ENCODE measurements at regions not wholly inside any gene's neighbourhood (a gene's known extent, or its start where the extent isn't known, plus 50 kb on each side); places are given as distances from the start of the nearest gene placed in this dataset.

DNA sequence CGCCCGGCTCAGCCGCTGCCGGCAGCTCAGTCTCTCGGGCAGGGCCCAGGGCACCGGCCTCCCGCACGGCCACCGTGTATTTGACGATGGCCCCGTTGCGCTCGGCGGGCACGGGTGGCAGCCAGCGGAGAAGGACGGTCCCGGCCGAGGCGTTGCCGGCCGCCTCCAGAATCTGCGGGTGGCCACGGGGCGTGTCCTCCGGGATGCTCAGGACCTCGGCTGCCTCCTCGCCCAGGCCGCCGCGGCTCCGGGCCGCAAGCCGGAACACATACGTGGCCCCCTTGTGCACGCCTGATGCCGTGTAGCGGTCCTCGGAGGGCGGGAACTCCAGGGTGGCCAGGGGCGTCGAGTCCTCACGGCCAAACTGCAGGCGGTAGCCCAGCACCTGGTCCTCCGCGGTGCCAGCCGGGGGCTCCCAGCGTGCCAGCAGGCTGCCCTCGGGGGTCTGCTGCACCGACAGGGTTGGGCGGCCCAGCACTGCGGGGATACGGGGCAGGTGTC is 117.7 kb downstream of the PTPRS start:
- DNase-seq (ENCODE audit: low read depth): no peak
- no peak overlapping the region for H3K4me3 ChIP-seq (ENCODE audit: control insufficient read depth, low read depth, low read length)
- TF ChIP-seq, protein P1, sequence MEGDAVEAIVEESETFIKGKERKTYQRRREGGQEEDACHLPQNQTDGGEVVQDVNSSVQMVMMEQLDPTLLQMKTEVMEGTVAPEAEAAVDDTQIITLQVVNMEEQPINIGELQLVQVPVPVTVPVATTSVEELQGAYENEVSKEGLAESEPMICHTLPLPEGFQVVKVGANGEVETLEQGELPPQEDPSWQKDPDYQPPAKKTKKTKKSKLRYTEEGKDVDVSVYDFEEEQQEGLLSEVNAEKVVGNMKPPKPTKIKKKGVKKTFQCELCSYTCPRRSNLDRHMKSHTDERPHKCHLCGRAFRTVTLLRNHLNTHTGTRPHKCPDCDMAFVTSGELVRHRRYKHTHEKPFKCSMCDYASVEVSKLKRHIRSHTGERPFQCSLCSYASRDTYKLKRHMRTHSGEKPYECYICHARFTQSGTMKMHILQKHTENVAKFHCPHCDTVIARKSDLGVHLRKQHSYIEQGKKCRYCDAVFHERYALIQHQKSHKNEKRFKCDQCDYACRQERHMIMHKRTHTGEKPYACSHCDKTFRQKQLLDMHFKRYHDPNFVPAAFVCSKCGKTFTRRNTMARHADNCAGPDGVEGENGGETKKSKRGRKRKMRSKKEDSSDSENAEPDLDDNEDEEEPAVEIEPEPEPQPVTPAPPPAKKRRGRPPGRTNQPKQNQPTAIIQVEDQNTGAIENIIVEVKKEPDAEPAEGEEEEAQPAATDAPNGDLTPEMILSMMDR (IDR thresholded peaks at IDR 0.05; ENCODE audit: control insufficient read depth, insufficient read depth, low read depth, low read length, missing control alignments): no peak

DNA sequence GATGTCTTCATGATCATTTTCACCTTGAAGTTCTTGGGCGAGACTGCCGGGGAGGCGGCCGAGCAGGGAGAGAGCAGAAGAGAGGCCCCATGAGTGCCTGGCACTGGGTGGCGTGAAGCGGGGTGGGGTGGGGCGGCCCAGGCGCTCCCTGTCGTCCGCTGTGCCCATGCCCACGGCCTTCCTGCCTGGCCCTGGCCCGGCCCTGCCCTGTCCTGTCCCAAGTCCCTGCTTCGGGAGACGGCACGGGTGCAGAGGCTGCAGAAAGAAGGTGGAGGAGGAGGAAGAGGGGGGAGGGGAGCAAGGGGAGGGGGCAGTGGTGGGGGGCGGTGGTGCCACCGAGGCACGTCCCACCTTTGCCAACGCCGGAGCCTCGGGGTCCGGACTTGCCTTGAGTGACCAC is 118.4 kb downstream of the PTPRS start:
- TF ChIP-seq, protein P1 (IDR thresholded peaks at IDR 0.05; ENCODE audit: control insufficient read depth, insufficient read depth, low read depth, low read length, missing control alignments): no peak
- no peak overlapping the region for H3K4me3 ChIP-seq (ENCODE audit: control insufficient read depth, low read depth, low read length)
- DNase-seq (ENCODE audit: low read depth): no peak

DNA sequence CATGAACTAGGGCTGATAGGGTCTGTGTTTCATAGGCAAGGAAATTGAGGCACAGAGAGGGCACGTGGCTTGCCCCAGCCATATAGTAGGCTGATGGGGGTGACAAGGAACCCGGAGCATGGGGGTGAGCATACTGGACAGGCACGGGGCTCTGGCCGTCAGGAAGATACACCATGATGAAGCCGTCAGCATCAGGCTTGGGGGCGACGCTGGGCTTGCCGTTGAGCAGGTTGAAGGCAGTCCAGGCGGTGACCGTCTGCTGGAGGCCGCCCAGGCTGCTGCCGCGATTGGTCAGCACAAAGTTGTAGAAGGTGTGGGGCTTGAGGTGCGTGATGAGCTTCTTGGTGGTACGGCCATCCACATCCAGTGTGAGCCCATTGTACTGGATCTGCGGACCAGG is 119.7 kb downstream of the PTPRS start:
- no peak overlapping the region for H3K4me3 ChIP-seq (ENCODE audit: control insufficient read depth, low read depth, low read length)
- TF ChIP-seq, protein P1 (IDR thresholded peaks at IDR 0.05; ENCODE audit: control insufficient read depth, insufficient read depth, low read depth, low read length, missing control alignments): no peak
- no peak for DNase-seq (ENCODE audit: low read depth)

DNA sequence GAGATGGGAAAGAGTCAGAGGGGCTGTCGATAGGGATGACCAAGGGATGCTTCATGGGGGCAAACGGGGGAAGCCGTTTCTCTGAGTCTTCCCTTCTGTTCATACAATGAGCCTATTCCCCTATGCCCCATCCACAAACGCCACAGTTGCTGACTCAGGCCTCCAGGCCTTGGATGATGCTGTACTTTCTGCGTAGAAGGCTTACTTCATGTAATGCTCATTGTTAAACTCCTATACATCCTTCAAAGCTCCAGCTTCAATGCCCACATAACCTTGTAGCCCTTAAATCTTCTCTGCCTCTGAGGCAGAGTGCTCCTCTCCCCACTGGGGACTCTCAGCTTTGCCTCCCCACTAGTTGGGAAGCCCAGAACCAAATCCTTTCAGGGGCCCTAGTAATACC is 120.3 kb downstream of the PTPRS start:
- TF ChIP-seq, protein P1 (IDR thresholded peaks at IDR 0.05; ENCODE audit: control insufficient read depth, insufficient read depth, low read depth, low read length, missing control alignments): no peak
- no peak overlapping the region for H3K4me3 ChIP-seq (ENCODE audit: control insufficient read depth, low read depth, low read length)
- DNase-seq (ENCODE audit: low read depth): no peak

DNA sequence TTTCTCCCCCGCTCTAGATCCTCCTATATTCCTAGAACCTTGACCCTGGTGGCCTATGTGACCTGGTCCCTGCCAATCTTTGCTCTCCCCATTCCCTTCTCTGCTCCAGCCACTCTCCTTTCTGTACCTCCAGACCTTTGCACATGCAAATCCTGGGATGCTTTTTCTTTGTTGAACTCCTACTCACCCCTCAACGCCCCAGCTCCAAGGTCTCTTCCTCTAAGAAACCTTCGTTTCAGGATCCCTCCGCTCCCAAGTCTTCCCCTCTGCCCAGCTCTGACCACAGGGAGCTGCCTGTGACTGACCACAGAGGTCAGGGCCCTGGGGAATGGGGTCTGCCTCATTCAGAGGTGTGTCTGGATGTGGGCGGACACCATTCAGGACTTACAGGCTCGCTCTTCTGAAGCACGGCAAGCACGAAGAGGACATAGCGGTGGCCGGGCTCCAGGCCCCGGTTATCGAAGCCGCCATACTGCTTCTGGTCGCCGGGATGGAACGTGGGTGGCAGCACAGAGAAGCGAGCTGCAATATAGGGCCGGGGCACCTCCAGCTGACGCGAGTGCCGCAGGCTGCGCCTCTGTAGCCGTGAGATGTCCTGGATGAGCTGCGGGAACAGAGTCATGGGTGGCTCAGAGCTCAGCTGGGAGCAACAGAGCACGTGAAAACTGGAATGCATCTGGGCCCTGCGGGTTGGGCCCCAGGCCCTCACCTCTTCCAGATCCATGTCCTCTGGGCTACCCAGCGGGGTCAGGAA is 120.9 kb downstream of the PTPRS start:
- H3K4me3 ChIP-seq (ENCODE audit: control insufficient read depth, low read depth, low read length): no peak overlapping the region
- TF ChIP-seq, protein P1 (IDR thresholded peaks at IDR 0.05; ENCODE audit: control insufficient read depth, insufficient read depth, low read depth, low read length, missing control alignments): no peak
- DNase-seq (ENCODE audit: low read depth): no peak

DNA sequence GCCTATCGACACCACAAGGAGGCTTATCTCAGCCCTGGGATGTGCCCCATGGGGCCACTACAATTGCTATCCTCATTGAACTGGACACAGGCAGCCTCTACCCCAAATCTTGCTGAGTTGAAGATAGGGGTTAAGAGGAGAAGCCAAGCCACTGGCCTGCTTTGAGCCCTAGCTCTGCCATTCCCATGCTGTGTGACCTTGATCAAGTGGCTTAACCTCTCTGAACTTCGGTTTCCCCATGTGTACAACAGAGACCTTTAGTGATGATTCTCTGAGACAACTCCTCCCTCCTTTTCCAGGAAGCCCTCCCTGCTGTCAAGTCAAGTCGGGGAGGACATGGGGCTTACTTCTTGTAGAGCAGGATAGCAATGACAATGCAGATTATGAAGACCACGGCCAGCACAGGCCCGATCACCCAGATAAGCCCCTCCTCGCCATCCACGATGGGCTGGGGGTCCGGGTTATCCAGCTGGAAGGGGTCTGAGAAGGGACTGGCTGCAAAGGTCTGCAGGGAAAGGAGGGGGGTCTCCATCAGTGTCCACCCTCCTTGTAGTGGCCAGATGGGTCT is 121.6 kb downstream of the PTPRS start:
- TF ChIP-seq, protein P1 (IDR thresholded peaks at IDR 0.05; ENCODE audit: control insufficient read depth, insufficient read depth, low read depth, low read length, missing control alignments): no peak
- no peak for DNase-seq (ENCODE audit: low read depth)
- H3K4me3 ChIP-seq (ENCODE audit: control insufficient read depth, low read depth, low read length): no peak overlapping the region

Measured in AG09309 (cell line).